Endothelial cell of umbilical vein (primary cell): ENCODE measurements at regions not wholly inside any gene's neighbourhood (a gene's known extent, or its start where the extent isn't known, plus 50 kb on each side); places are given as distances from the start of the nearest gene placed in this dataset.

Experiments
- CTCF ChIP-seq, 2 donors: IDR thresholded peaks; 1 replicate in 1 of 2; 2 replicates in 1 of 2; pipeline ENCODE4 v1.5.1; 2011; ENCODE audit warnings: low read length in 2 of 2, mild to moderate bottlenecking in 2 of 2, moderate library complexity in 2 of 2, control low read depth in 1 of 2, inconsistent platforms in 1 of 2, low read depth in 1 of 2; ENCODE audit not compliant: insufficient read depth in 1 of 2; ENCODE audit errors: extremely low read depth in 1 of 2
- GATA2 ChIP-seq: IDR thresholded peaks from 2 replicates; pipeline ENCODE4 v1.7.0; 2011; ENCODE audit warnings: low read depth, mild to moderate bottlenecking, moderate library complexity, mixed read lengths, low read length; ENCODE audit not compliant: insufficient read length, insufficient read depth
- MAX ChIP-seq: IDR thresholded peaks from 2 replicates; pipeline ENCODE4 v1.6.1; 2011; ENCODE audit not compliant: insufficient read depth, insufficient read length
- POLR2A ChIP-seq: IDR thresholded peaks from 2 replicates; pipeline ENCODE4 v1.6.1; 2012; ENCODE audit warnings: low read depth, mild to moderate bottlenecking, control low read depth, low read length
- POLR2AphosphoS5 ChIP-seq: IDR thresholded peaks from 2 replicates; pipeline ENCODE4 v1.6.1; 2012; ENCODE audit warnings: low read depth, mild to moderate bottlenecking, control low read depth, low read length, moderate library complexity; ENCODE audit not compliant: insufficient read depth

GRCh38 chr9:19690128-19690527, 98.7 kb downstream of the SLC24A2 start:
- TF ChIP-seq POLR2A (no peak), POLR2AphosphoS5 (no peak), CTCF (IDR thresholded peaks at IDR 0.05; ENCODE audit: extremely low read depth in 1 of 2, insufficient read depth in 1 of 2, low read depth in 1 of 2, low read length in 2 of 2) (no peak), GATA2 (no peak), MAX (no peak)
